BLaER1 treated with 17β-estradiol and CSF1 and Interleukin-3, amounts not matched to agents 10 nM and 100 nM (cell line): ENCODE measurements at regions not wholly inside any gene's neighbourhood (a gene's known extent, or its start where the extent isn't known, plus 50 kb on each side); places are given as distances from the start of the nearest gene placed in this dataset.
A peak's percentile ranks its signal among the peaks of the same experiment; 100 is the strongest.

Experiments used
- H3K27ac ChIP-seq, 11 experiments: shearing (Covaris generic); formaldehyde crosslinking; 2 replicates each; pipeline ENCODE4 v1.8.1; 2022
- H3K27me3 ChIP-seq, 11 experiments: shearing (Covaris generic); formaldehyde crosslinking; 2 replicates each; pipeline ENCODE4 v1.8.1; 2022
- H3K36me3 ChIP-seq, 11 experiments: shearing (Covaris generic); formaldehyde crosslinking; 2 replicates each; pipeline ENCODE4 v1.8.1; 2022
- H3K4me1 ChIP-seq, 10 experiments: shearing (Covaris generic); formaldehyde crosslinking; 2 replicates each; pipeline ENCODE4 v1.8.1; 2022
- H3K4me2 ChIP-seq, 11 experiments: shearing (Covaris generic); formaldehyde crosslinking; 2 replicates each; pipeline ENCODE4 v1.8.1; 2022
- H3K4me3 ChIP-seq, 10 experiments: shearing (Covaris generic); formaldehyde crosslinking; 2 replicates each; pipeline ENCODE4 v1.8.1; 2022
- H3K9ac ChIP-seq, 11 experiments: shearing (Covaris generic); formaldehyde crosslinking; 2 replicates each; pipeline ENCODE4 v1.8.1; 2022
- H3K9me3 ChIP-seq, 11 experiments: shearing (Covaris generic); formaldehyde crosslinking; replicated peaks in 1 of 11; 2 replicates each; pipeline ENCODE4 v1.8.1; 2022
- H4K20me1 ChIP-seq, 11 experiments: shearing (Covaris generic); formaldehyde crosslinking; 2 replicates each; pipeline ENCODE4 v1.8.1; 2022
- Cebpa-rat ChIP-seq, 11 experiments: shearing (Covaris generic); IDR thresholded peaks; 2 replicates each; pipeline ENCODE4 v1.8.1; 2022

GRCh38 chr10:65808687-65809333 lies 1117.0 kb upstream of the LRRTM3 start:
- no peak overlapping the region for H3K27ac ChIP-seq
- H3K4me1 ChIP-seq = no peaks in the 10 kb centered on the region
- TF ChIP-seq Cebpa-rat (IDR thresholded peaks at IDR 0.05) = no peak
- H4K20me1 ChIP-seq = no peaks in the 10 kb centered on the region
- H3K9ac ChIP-seq = no peak overlapping the region
- H3K4me3 ChIP-seq = no peak overlapping the region
- H3K9me3 ChIP-seq = peaks cover 0 to 10% (median 7%) of the 10 kb centered on the region in 11 experiments; a peak in 10 of 22 replicates
- no peaks in the 10 kb centered on the region for H3K27me3 ChIP-seq
- no peaks in the 10 kb centered on the region for H3K36me3 ChIP-seq
- H3K4me2 ChIP-seq = no peak overlapping the region

- Histone ChIP-seq H4K20me1 (no peaks in the 10 kb centered on the region), H3K4me3 (no peak overlapping the region), H3K36me3 (no peaks in the 10 kb centered on the region), H3K9ac (no peak overlapping the region), H3K9me3 (peaks cover 0 to 10% (median 7%) of the 10 kb centered on the region in 11 experiments; a peak in 10 of 22 replicates), H3K4me2 (no peak overlapping the region), H3K27me3 (no peaks in the 10 kb centered on the region), H3K27ac (no peak overlapping the region), H3K4me1 (no peaks in the 10 kb centered on the region)
- TF ChIP-seq Cebpa-rat (IDR thresholded peaks at IDR 0.05) = no peak
These were observed 1113.8 kb upstream of the LRRTM3 start for GRCh38 chr10:65811931-65812525.

GRCh38 chr10:65816536-65816935 lies 1109.3 kb upstream of the LRRTM3 start:
- Histone ChIP-seq H3K27ac (no peak overlapping the region), H3K9ac (no peak overlapping the region), H3K4me3 (no peak overlapping the region), H3K36me3 (no peaks in the 10 kb centered on the region), H3K27me3 (no peaks in the 10 kb centered on the region), H3K9me3 (peaks cover 0 to 9% (median 7%) of the 10 kb centered on the region in 11 experiments; a peak in 10 of 22 replicates), H3K4me2 (no peak overlapping the region), H3K4me1 (no peaks in the 10 kb centered on the region), H4K20me1 (no peaks in the 10 kb centered on the region)
- no peak for TF ChIP-seq Cebpa-rat (IDR thresholded peaks at IDR 0.05)

- H3K27me3 ChIP-seq = no peaks in the 10 kb centered on the region
- H3K27ac ChIP-seq = no peak overlapping the region
- no peak for TF ChIP-seq Cebpa-rat (IDR thresholded peaks at IDR 0.05)
- peaks cover 0 to 12% (median 0%) of the 10 kb centered on the region in 11 experiments; a peak in 2 of 22 replicates for H3K9me3 ChIP-seq
- no peak overlapping the region for H3K4me2 ChIP-seq
- H3K4me3 ChIP-seq = no peak overlapping the region
- no peaks in the 10 kb centered on the region for H3K36me3 ChIP-seq
- H3K9ac ChIP-seq = no peak overlapping the region
- H3K4me1 ChIP-seq = no peaks in the 10 kb centered on the region
- H4K20me1 ChIP-seq = no peaks in the 10 kb centered on the region
These were observed 1106.8 kb upstream of the LRRTM3 start for GRCh38 chr10:65818990-65819389.

GRCh38 chr10:65827359-65827758 lies 1098.5 kb upstream of the LRRTM3 start:
- no peaks in the 10 kb centered on the region for H3K36me3 ChIP-seq
- no peak overlapping the region for H3K4me3 ChIP-seq
- H4K20me1 ChIP-seq = no peaks in the 10 kb centered on the region
- H3K9ac ChIP-seq = no peak overlapping the region
- peaks cover 0 to 12% (median 0%) of the 10 kb centered on the region in 11 experiments; a peak in 2 of 22 replicates for H3K9me3 ChIP-seq
- no peak overlapping the region for H3K4me2 ChIP-seq
- TF ChIP-seq Cebpa-rat (IDR thresholded peaks at IDR 0.05) = no peak
- no peak overlapping the region for H3K27ac ChIP-seq
- H3K4me1 ChIP-seq = peaks cover 0 to 7% (median 0%) of the 10 kb centered on the region in 10 experiments; a peak in 5 of 20 replicates
- no peaks in the 10 kb centered on the region for H3K27me3 ChIP-seq

- no peak overlapping the region for H3K9ac ChIP-seq
- H3K27ac ChIP-seq = no peak overlapping the region
- no peaks in the 10 kb centered on the region for H4K20me1 ChIP-seq
- H3K4me2 ChIP-seq = no peak overlapping the region
- peaks cover 0 to 18% (median 14%) of the 10 kb centered on the region in 10 experiments; a peak in 18 of 20 replicates for H3K4me1 ChIP-seq
- no peaks in the 10 kb centered on the region for H3K36me3 ChIP-seq
- peaks cover 0 to 12% (median 0%) of the 10 kb centered on the region in 11 experiments; a peak in 5 of 22 replicates for H3K9me3 ChIP-seq
- H3K4me3 ChIP-seq = no peak overlapping the region
- no peaks in the 10 kb centered on the region; a peak in 1 of 22 replicates for H3K27me3 ChIP-seq
- no peak for TF ChIP-seq Cebpa-rat (IDR thresholded peaks at IDR 0.05)
These were observed 1087.0 kb upstream of the LRRTM3 start for GRCh38 chr10:65838811-65839210.

GRCh38 chr10:65843203-65843602 lies 1082.6 kb upstream of the LRRTM3 start:
- peaks cover 0 to 10% (median 0%) of the 10 kb centered on the region in 11 experiments; a peak in 5 of 22 replicates for H3K9me3 ChIP-seq
- H3K9ac ChIP-seq = no peak overlapping the region
- no peaks in the 10 kb centered on the region for H4K20me1 ChIP-seq
- no peak overlapping the region for H3K27ac ChIP-seq
- no peak overlapping the region for H3K4me3 ChIP-seq
- H3K36me3 ChIP-seq = no peaks in the 10 kb centered on the region
- no peak for TF ChIP-seq Cebpa-rat (IDR thresholded peaks at IDR 0.05)
- H3K4me1 ChIP-seq = peaks cover 0 to 21% (median 15%) of the 10 kb centered on the region in 10 experiments; a peak in 18 of 20 replicates
- peak overlapping the region; percentile 1 to 59 (median 41); a peak in 15 of 22 replicates for H3K4me2 ChIP-seq
- H3K27me3 ChIP-seq = no peaks in the 10 kb centered on the region; a peak in 1 of 22 replicates

- Histone ChIP-seq H3K27ac (no peak overlapping the region), H3K4me1 (peaks cover 0 to 21% (median 15%) of the 10 kb centered on the region in 10 experiments; a peak in 18 of 20 replicates), H3K36me3 (no peaks in the 10 kb centered on the region), H3K4me3 (no peak overlapping the region), H4K20me1 (no peaks in the 10 kb centered on the region), H3K4me2 (no peak overlapping the region), H3K27me3 (no peaks in the 10 kb centered on the region), H3K9me3 (peaks cover 0 to 5% (median 0%) of the 10 kb centered on the region in 11 experiments; a peak in 3 of 22 replicates), H3K9ac (no peak overlapping the region)
- TF ChIP-seq Cebpa-rat (IDR thresholded peaks at IDR 0.05) = no peak
These were observed 1079.9 kb upstream of the LRRTM3 start for GRCh38 chr10:65845916-65846315.

GRCh38 chr10:65846541-65846940 lies 1079.3 kb upstream of the LRRTM3 start:
- no peak overlapping the region for H3K9ac ChIP-seq
- TF ChIP-seq Cebpa-rat (IDR thresholded peaks at IDR 0.05) = no peak
- no peak overlapping the region; a peak in 1 of 22 replicates for H3K4me2 ChIP-seq
- no peak overlapping the region for H3K4me3 ChIP-seq
- no peaks in the 10 kb centered on the region for H3K36me3 ChIP-seq
- peaks cover 0 to 21% (median 15%) of the 10 kb centered on the region in 10 experiments; a peak in 18 of 20 replicates for H3K4me1 ChIP-seq
- H3K27me3 ChIP-seq = no peaks in the 10 kb centered on the region
- no peaks in the 10 kb centered on the region for H4K20me1 ChIP-seq
- peaks cover 0 to 1% (median 0%) of the 10 kb centered on the region in 11 experiments; a peak in 3 of 22 replicates for H3K9me3 ChIP-seq
- no peak overlapping the region for H3K27ac ChIP-seq
